Brain microvascular endothelial cell (primary cell): ENCODE measurements at regions not wholly inside any gene's neighbourhood (a gene's known extent, or its start where the extent isn't known, plus 50 kb on each side); places are given as distances from the start of the nearest gene placed in this dataset.

Experiments used
- DNase-seq: peaks from one replicate; pipeline ENCODE4 v3.0.0-alpha.2; 2020
- H3K27ac ChIP-seq: fragments of 250-450 bp; sonication (Bioruptor Pico); 2 replicates; pipeline ENCODE4 v1.5.1; 2020; ENCODE audit warnings: mild to moderate bottlenecking, moderate library complexity
- H3K27me3 ChIP-seq: fragments of 250-450 bp; sonication (Bioruptor Pico); replicated peaks from 2 replicates; pipeline ENCODE4 v1.5.1; 2020; ENCODE audit warnings: mild to moderate bottlenecking
- H3K36me3 ChIP-seq: fragments of 250-450 bp; sonication (Bioruptor Pico); replicated peaks from 2 replicates; pipeline ENCODE4 v1.5.1; 2020; ENCODE audit warnings: mild to moderate bottlenecking
- H3K4me3 ChIP-seq: 2 replicates; pipeline ENCODE4 v1.5.1; 2011; ENCODE audit warnings: low read depth, mild to moderate bottlenecking, control low read depth, low read length, moderate library complexity
- CTCF ChIP-seq: IDR thresholded peaks from 2 replicates; pipeline ENCODE4 v1.5.1; 2011; ENCODE audit warnings: low read depth, mild to moderate bottlenecking, moderate library complexity, low read length, control low read depth, inconsistent platforms; ENCODE audit errors: missing control alignments
- in situ Hi-C: cut with HindIII; loops from 2 replicates; pipeline ENCODE4 v1.10.0; 2017; ENCODE audit warnings: low sequenced_read_pairs, low pct_ligation_motif_present

GRCh38 chr7:149552799-149553198, 55.2 kb upstream of the ZNF746 start:
- Histone ChIP-seq H3K36me3 (peaks cover 35% of the 10 kb centered on the region), H3K4me3 (no peak overlapping the region), H3K27me3 (no peaks in the 10 kb centered on the region), H3K27ac (no peak overlapping the region)
- DNase-seq, result no peak
- in situ Hi-C loops, result no loop called here
- TF ChIP-seq CTCF, result no peak
